Tibial nerve (tissue), 3 donors: ENCODE measurements at regions not wholly inside any gene's neighbourhood (a gene's known extent, or its start where the extent isn't known, plus 50 kb on each side); places are given as distances from the start of the nearest gene placed in this dataset.

Source experiments
- POLR2A ChIP-seq, 2 donors: fragments of 450-650 bp; IDR thresholded peaks; one replicate each; pipeline ENCODE4 v1.6.1; 2017; ENCODE audit warnings: antibody characterized with exemption in 2 of 2, mild to moderate bottlenecking in 2 of 2, moderate library complexity in 2 of 2
- TF ChIP-seq, protein P1 (sequence below), 5 experiments: fragments of 200-600 bp in 3 of 5; fragments of 450-650 bp in 2 of 5; sonication (generic) in 3 of 5; IDR thresholded peaks; one replicate each; pipeline ENCODE4 v1.5.1; 2016 to 2019; ENCODE audit warnings: antibody characterized with exemption in 5 of 5, mild to moderate bottlenecking in 3 of 5, moderate library complexity in 2 of 5

DNA sequence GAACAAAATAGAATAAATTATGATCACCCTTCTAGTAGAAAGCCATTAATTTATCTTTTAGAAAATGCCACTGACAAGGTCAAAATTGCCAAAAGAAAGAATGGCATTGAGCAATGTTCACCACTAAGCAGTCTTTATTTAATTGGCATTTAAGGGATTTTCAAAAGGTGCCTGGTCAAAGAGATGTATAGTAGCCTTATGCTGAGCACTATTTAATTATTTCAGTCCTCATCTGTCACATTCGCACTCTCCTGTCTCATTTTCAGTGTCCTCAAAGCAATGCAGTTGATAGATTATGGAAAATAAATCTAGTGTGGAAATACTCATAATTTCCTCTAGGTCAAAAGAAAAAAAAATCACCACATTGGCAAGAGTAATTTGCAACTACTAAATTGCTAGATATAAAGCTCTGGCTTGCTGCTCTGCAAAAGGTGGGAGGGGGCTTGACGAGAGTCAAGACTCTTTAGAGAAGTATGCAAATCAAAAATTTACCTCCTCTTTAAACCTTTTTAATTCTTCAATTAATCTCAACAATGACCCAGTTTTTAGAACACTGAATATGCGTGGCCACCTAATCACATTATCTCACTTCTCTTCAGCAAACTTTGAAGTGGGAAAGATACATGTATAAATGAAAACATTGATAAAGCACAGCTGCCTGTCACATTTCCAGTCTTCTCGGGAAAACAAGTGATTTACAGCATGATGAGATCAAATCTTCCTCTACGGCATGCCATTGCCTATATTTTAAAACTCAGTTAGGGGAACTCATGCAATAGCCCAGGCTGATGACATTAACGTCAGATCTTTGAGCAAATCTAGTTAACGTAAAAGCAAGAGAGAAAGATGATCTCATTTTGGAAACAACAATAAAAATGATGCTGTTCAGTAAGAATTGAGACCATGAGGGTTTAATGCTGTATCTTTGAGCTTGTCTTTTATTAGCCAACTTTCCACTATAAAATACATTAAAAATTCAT is 373.1 kb upstream of the DCN start:
- TF ChIP-seq, protein P1, sequence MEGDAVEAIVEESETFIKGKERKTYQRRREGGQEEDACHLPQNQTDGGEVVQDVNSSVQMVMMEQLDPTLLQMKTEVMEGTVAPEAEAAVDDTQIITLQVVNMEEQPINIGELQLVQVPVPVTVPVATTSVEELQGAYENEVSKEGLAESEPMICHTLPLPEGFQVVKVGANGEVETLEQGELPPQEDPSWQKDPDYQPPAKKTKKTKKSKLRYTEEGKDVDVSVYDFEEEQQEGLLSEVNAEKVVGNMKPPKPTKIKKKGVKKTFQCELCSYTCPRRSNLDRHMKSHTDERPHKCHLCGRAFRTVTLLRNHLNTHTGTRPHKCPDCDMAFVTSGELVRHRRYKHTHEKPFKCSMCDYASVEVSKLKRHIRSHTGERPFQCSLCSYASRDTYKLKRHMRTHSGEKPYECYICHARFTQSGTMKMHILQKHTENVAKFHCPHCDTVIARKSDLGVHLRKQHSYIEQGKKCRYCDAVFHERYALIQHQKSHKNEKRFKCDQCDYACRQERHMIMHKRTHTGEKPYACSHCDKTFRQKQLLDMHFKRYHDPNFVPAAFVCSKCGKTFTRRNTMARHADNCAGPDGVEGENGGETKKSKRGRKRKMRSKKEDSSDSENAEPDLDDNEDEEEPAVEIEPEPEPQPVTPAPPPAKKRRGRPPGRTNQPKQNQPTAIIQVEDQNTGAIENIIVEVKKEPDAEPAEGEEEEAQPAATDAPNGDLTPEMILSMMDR (IDR thresholded peaks at IDR 0.05), result no peak
- no peak for TF ChIP-seq POLR2A (IDR thresholded peaks at IDR 0.05)
